GM12872 (cell line): ENCODE measurements at regions not wholly inside any gene's neighbourhood (a gene's known extent, or its start where the extent isn't known, plus 50 kb on each side); places are given as distances from the start of the nearest gene placed in this dataset.

Experiments used
- TF ChIP-seq, protein P1 (sequence below): IDR thresholded peaks from 3 replicates; pipeline ENCODE4 v1.5.1; 2011; ENCODE audit warnings: low read depth, mild to moderate bottlenecking, low read length, moderate library complexity; ENCODE audit not compliant: insufficient read depth

- TF ChIP-seq, protein P1, sequence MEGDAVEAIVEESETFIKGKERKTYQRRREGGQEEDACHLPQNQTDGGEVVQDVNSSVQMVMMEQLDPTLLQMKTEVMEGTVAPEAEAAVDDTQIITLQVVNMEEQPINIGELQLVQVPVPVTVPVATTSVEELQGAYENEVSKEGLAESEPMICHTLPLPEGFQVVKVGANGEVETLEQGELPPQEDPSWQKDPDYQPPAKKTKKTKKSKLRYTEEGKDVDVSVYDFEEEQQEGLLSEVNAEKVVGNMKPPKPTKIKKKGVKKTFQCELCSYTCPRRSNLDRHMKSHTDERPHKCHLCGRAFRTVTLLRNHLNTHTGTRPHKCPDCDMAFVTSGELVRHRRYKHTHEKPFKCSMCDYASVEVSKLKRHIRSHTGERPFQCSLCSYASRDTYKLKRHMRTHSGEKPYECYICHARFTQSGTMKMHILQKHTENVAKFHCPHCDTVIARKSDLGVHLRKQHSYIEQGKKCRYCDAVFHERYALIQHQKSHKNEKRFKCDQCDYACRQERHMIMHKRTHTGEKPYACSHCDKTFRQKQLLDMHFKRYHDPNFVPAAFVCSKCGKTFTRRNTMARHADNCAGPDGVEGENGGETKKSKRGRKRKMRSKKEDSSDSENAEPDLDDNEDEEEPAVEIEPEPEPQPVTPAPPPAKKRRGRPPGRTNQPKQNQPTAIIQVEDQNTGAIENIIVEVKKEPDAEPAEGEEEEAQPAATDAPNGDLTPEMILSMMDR: no peak
Measured at GRCh38 chr10:2878818-2879217, 188.5 kb upstream of the PFKP start.

- TF ChIP-seq, protein P1: no peak
Measured at GRCh38 chr10:2876032-2876431, 191.3 kb upstream of the PFKP start.

DNA sequence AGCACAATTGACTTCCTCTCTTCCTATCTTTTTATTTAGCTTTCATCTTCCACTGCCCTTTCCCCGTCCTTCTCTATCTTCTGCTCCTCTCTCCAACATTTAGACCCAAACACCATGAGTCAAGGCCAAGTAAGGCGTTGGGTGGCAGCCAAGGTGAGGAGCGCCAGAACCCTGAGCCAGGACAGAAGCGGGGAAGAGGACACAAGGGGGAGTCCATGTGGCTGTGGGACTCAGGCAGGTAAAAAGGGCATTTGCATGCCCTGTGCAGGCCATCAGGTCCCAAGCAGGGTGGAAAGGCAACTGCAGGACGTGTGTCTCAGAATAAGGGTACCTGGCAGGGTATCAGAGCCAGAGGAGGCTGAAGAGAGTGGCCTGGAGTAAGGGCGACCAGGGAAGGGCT, 192.4 kb upstream of the PFKP start:
- TF ChIP-seq, protein P1: no peak

DNA sequence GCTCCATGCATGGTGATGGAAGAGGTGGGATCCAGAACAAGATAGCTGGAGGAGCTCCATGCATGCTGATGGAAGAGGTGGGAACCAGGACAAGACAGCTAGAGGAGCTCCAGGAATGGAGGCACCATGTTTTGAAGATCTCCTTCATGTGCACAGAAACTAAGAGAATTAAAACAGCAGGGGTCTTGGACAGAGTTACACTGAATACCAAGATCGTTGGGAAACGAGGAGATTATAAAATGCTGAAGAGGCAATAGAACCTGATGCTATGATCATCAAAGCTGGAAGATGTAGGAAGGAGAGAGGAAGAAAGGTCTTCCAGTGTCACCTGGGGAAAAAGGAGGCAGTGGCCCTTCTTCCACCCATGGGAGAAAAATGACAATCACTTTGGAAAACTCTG, 193.6 kb upstream of the PFKP start:
- TF ChIP-seq, protein P1: no peak

DNA sequence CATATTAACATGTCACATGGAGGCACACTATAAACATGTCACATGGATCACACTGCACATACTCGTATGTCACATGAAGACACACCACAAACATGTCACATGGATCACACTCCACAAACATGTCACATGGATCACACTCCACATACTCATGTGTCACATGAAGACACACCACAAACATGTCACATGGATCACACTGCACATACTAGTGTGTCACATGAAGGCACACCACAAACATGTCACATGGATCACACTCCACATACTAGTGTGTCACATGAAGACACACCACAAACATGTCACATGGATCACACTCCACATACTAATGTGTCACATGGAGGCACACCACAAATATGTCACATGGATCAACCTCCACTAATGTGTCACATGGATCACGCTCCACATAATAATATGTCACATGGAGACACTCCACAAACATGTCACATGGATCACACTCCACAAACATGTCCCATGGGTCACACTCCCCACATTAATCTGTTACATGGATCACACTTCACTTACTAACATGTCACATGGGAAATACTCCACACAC, 195.6 kb upstream of the PFKP start:
- TF ChIP-seq, protein P1: no peak

GRCh38 chr10:2870654-2871053, 196.7 kb upstream of the PFKP start:
- TF ChIP-seq, protein P1: no peak

DNA sequence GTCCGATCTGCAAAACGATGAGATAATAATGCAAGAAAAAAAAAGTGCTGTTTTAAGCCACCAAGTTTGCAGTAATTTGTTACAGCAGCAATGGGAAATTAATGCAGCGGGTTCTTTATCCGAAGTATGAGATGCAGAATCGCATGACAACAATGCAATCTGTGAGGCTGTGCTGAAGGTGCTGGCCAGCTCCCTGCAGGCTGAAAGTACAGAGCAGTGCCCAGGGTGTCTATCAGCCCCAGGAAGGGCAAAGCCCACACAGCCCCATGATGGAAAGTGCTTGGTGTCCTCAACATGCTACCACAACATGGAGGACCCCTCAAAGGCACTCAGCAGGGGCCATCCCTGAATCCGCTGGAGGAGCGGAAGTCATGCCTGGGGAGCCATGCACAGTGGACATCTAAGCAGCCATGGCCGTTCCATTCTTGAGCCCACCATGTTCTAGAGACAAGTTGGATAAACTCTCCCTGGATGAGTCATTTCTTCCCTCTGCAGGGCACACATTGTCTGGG, 199.5 kb upstream of the PFKP start:
- TF ChIP-seq, protein P1: no peak
